HG03521 (cell line): ENCODE measurements at regions not wholly inside any gene's neighbourhood (a gene's known extent, or its start where the extent isn't known, plus 50 kb on each side); places are given as distances from the start of the nearest gene placed in this dataset.

ENCODE experiments used
- ATAC-seq: cut with Tn5 transposase; IDR thresholded peaks from one replicate; pipeline ENCODE4 v1.9.1; 2021; ENCODE audit warnings: mild to moderate bottlenecking, moderate library complexity; ENCODE audit not compliant: unreplicated experiment

GRCh38 chr9:97747201-97747965 is 50.2 kb upstream of the XPA start:
- ATAC-seq: no peak

GRCh38 chr9:97748525-97748924 is 51.4 kb upstream of the XPA start:
- no peak for ATAC-seq

- ATAC-seq: no peak
Observed at GRCh38 chr9:97749928-97750327, 52.8 kb upstream of the XPA start.

GRCh38 chr9:97751531-97751930 is 54.4 kb upstream of the XPA start:
- ATAC-seq: no peak

- no peak for ATAC-seq
Observed at GRCh38 chr9:97752274-97752673, 55.1 kb upstream of the XPA start.

GRCh38 chr9:97753364-97753763 is 56.2 kb upstream of the XPA start:
- no peak for ATAC-seq

- ATAC-seq: no peak
Observed at GRCh38 chr9:97753975-97754374, 56.8 kb upstream of the XPA start.

- ATAC-seq: no peak
Observed at GRCh38 chr9:97755618-97756267, 58.6 kb upstream of the XPA start.

- no peak for ATAC-seq
Observed at GRCh38 chr9:97756991-97757390, 59.9 kb upstream of the XPA start.

- no peak for ATAC-seq
Observed at GRCh38 chr9:97758334-97758916, 61.3 kb upstream of the XPA start.

- no peak for ATAC-seq
Observed at GRCh38 chr9:97759581-97760288, 62.6 kb upstream of the XPA start.

- ATAC-seq: no peak
Observed at GRCh38 chr9:97761056-97761598, 64.0 kb upstream of the XPA start.

- ATAC-seq: no peak
Observed at GRCh38 chr9:97761879-97762278, 64.7 kb upstream of the XPA start.

- ATAC-seq: no peak
Observed at GRCh38 chr9:97763874-97764273, 66.7 kb upstream of the XPA start.

- no peak for ATAC-seq
Observed at GRCh38 chr9:97766092-97766491, 69.0 kb upstream of the XPA start.

- ATAC-seq: no peak
Observed at GRCh38 chr9:97766610-97767009, 69.5 kb upstream of the XPA start.

GRCh38 chr9:97767891-97768290 is 70.8 kb upstream of the XPA start:
- ATAC-seq: no peak

- no peak for ATAC-seq
Observed at GRCh38 chr9:97768746-97769145, 71.6 kb upstream of the XPA start.

- no peak for ATAC-seq
Observed at GRCh38 chr9:97769208-97769607, 72.1 kb upstream of the XPA start.

GRCh38 chr9:97770808-97771372 is 73.8 kb upstream of the XPA start:
- ATAC-seq: no peak

- ATAC-seq: no peak
Observed at GRCh38 chr9:97771641-97772040, 74.5 kb upstream of the XPA start.
